ENCODE measurements at regions not wholly inside any gene's neighbourhood (a gene's known extent, or its start where the extent isn't known, plus 50 kb on each side); places are given as distances from the start of the nearest gene placed in this dataset.
"Not testable (repeated sequence)": the region's sequence is repeated elsewhere in the genome, so short reads cannot be mapped to it uniquely, and the experiment has no call there.

- no peak for TF ChIP-seq CTCF (IDR thresholded peaks at IDR 0.05)
- no peak for TF ChIP-seq ZFX (IDR thresholded peaks at IDR 0.05; ENCODE audit: borderline replicate concordance)
- H3K27ac ChIP-seq, result no peak overlapping the region
Measured at GRCh38 chrX:35289952-35290351, 347.4 kb downstream of the FAM47B start.

- H3K27ac ChIP-seq, result no peak overlapping the region
- no peak for TF ChIP-seq ZFX (IDR thresholded peaks at IDR 0.05; ENCODE audit: borderline replicate concordance)
- no peak for TF ChIP-seq CTCF (IDR thresholded peaks at IDR 0.05)
Measured at GRCh38 chrX:35291013-35291412, 348.4 kb downstream of the FAM47B start.

- H3K27ac ChIP-seq, result no peak overlapping the region
- no peak for TF ChIP-seq CTCF (IDR thresholded peaks at IDR 0.05)
- no peak for TF ChIP-seq ZFX (IDR thresholded peaks at IDR 0.05; ENCODE audit: borderline replicate concordance)
Measured at GRCh38 chrX:35292522-35292921, 349.9 kb downstream of the FAM47B start.

- not testable (repeated sequence) for H3K27ac ChIP-seq
Measured at GRCh38 chrX:35305037-35305436, 362.4 kb downstream of the FAM47B start.

- H3K27ac ChIP-seq, result no peak overlapping the region
- no peak for TF ChIP-seq CTCF (IDR thresholded peaks at IDR 0.05)
- TF ChIP-seq ZFX (IDR thresholded peaks at IDR 0.05; ENCODE audit: borderline replicate concordance), result no peak
Measured at GRCh38 chrX:35339796-35340195, 397.2 kb downstream of the FAM47B start.

GRCh38 chrX:35340465-35340864, 397.9 kb downstream of the FAM47B start:
- no peak for TF ChIP-seq CTCF (IDR thresholded peaks at IDR 0.05)
- no peak for TF ChIP-seq ZFX (IDR thresholded peaks at IDR 0.05; ENCODE audit: borderline replicate concordance)

GRCh38 chrX:35351212-35351611, 408.6 kb downstream of the FAM47B start:
- TF ChIP-seq ZFX (IDR thresholded peaks at IDR 0.05; ENCODE audit: borderline replicate concordance) (no peak), CTCF (IDR thresholded peaks at IDR 0.05) (no peak)
- no peak overlapping the region for H3K27ac ChIP-seq

More at GRCh38 chrX:35340465-35340864, 397.9 kb downstream of the FAM47B start:
- H3K27ac ChIP-seq, result no peak overlapping the region

GRCh38 chrX:35351795-35352483, 409.3 kb downstream of the FAM47B start:
- TF ChIP-seq ZFX (IDR thresholded peaks at IDR 0.05; ENCODE audit: borderline replicate concordance), result no peak
- no peak overlapping the region for H3K27ac ChIP-seq

Measured in 22Rv1 (cell line).